Loucy (cell line): ENCODE measurements at regions not wholly inside any gene's neighbourhood (a gene's known extent, or its start where the extent isn't known, plus 50 kb on each side); places are given as distances from the start of the nearest gene placed in this dataset.
"Not testable (repeated sequence)": the region's sequence is repeated elsewhere in the genome, so short reads cannot be mapped to it uniquely, and the experiment has no call there.

Experiments
- H2AFZ ChIP-seq: fragments of 200-600 bp; sonication (generic); 2 replicates; pipeline ENCODE4 v1.6.0; 2016; ENCODE audit warnings: antibody characterized with exemption, mild to moderate bottlenecking, low read length, moderate library complexity
- H3F3A ChIP-seq: fragments of 200-600 bp; 2 replicates; pipeline ENCODE4 v1.6.0; 2016; ENCODE audit warnings: antibody characterized with exemption, low read depth, mild to moderate bottlenecking
- H3K27me3 ChIP-seq: fragments of 200-600 bp; sonication (generic); 2 replicates; pipeline ENCODE4 v1.6.1; 2014; ENCODE audit warnings: low read length, mild to moderate bottlenecking; ENCODE audit not compliant: insufficient read depth, poor library complexity, severe bottlenecking
- H3K36me3 ChIP-seq: fragments of 200-600 bp; sonication (generic); 2 replicates; pipeline ENCODE4 v1.6.1; 2016; ENCODE audit warnings: low read length; ENCODE audit not compliant: insufficient read depth
- H3K4me1 ChIP-seq: fragments of 200-600 bp; sonication (generic); 2 replicates; pipeline ENCODE4 v1.5.1; 2014; ENCODE audit warnings: low read length, mild to moderate bottlenecking; ENCODE audit not compliant: insufficient read depth, poor library complexity, severe bottlenecking
- H3K4me2 ChIP-seq: fragments of 200-600 bp; sonication (generic); 2 replicates; pipeline ENCODE4 v1.6.0; 2014; ENCODE audit warnings: antibody characterized with exemption, low read length, low read depth, mild to moderate bottlenecking; ENCODE audit not compliant: poor library complexity, severe bottlenecking
- H3K4me3 ChIP-seq: fragments of 200-600 bp; sonication (generic); 2 replicates; pipeline ENCODE4 v1.5.1; 2014; ENCODE audit warnings: low read length, mild to moderate bottlenecking, mixed read lengths; ENCODE audit not compliant: poor library complexity, severe bottlenecking
- H3K79me2 ChIP-seq: fragments of 200-600 bp; sonication (generic); 2 replicates; pipeline ENCODE4 v1.6.1; 2014; ENCODE audit warnings: low read length; ENCODE audit not compliant: insufficient read depth
- H3K9ac ChIP-seq: fragments of 200-600 bp; sonication (generic); 2 replicates; pipeline ENCODE4 v1.6.0; 2014; ENCODE audit warnings: mild to moderate bottlenecking, low read depth, low read length, moderate library complexity; ENCODE audit not compliant: poor library complexity, severe bottlenecking
- H3K9me2 ChIP-seq: fragments of 200-600 bp; sonication (generic); replicated peaks from 2 replicates; pipeline ENCODE4 v1.6.1; 2016; ENCODE audit warnings: low read depth, low read length, mixed read lengths
- H3K9me3 ChIP-seq: fragments of 200-600 bp; sonication (generic); 2 replicates; pipeline ENCODE4 v1.6.1; 2014; ENCODE audit warnings: mild to moderate bottlenecking, antibody characterized with exemption, low read length, low read depth; ENCODE audit not compliant: insufficient read depth
- H4K20me1 ChIP-seq: fragments of 200-600 bp; sonication (generic); 2 replicates; pipeline ENCODE4 v1.6.0; 2014; ENCODE audit warnings: antibody characterized with exemption, low read length, mild to moderate bottlenecking; ENCODE audit not compliant: insufficient read depth, poor library complexity, severe bottlenecking
- CTCF ChIP-seq: fragments of 200-600 bp; sonication (generic); conservative IDR thresholded peaks from 2 replicates; pipeline ENCODE4 v1.5.1; 2014; ENCODE audit warnings: mild to moderate bottlenecking, antibody characterized with exemption, low read length
- EZH2phosphoT487 ChIP-seq: fragments of 200-600 bp; IDR thresholded peaks from 2 replicates; pipeline ENCODE4 v1.6.1; 2018; ENCODE audit warnings: antibody characterized with exemption, mild to moderate bottlenecking, moderate library complexity, borderline replicate concordance

GRCh38 chr7:6930787-6931186 lies 104.7 kb upstream of the CCZ1B start:
- not testable (repeated sequence) for H3K4me2 ChIP-seq, H3K9me2 ChIP-seq, H4K20me1 ChIP-seq, H3F3A ChIP-seq, H3K4me3 ChIP-seq, H3K4me1 ChIP-seq, H3K9me3 ChIP-seq, H3K27me3 ChIP-seq, H3K9ac ChIP-seq, H3K79me2 ChIP-seq, H3K36me3 ChIP-seq
- H2AFZ ChIP-seq = peak overlapping the region; percentile 60; the same call in 1 of the 2 replicates
- peak; percentile 46 for TF ChIP-seq CTCF

GRCh38 chr7:6931456-6931855 lies 105.4 kb upstream of the CCZ1B start:
- H3K27me3 ChIP-seq, H3K4me1 ChIP-seq, H3K4me3 ChIP-seq, H3K4me2 ChIP-seq, H4K20me1 ChIP-seq, H3K9ac ChIP-seq, H3F3A ChIP-seq, H3K9me2 ChIP-seq, H3K36me3 ChIP-seq, H3K79me2 ChIP-seq, H2AFZ ChIP-seq, H3K9me3 ChIP-seq: not testable (repeated sequence)

GRCh38 chr7:6933954-6934632 lies 108.0 kb upstream of the CCZ1B start:
- not testable (repeated sequence) for H3K9me3 ChIP-seq, H4K20me1 ChIP-seq, H3F3A ChIP-seq, H3K4me3 ChIP-seq, H3K4me1 ChIP-seq, H3K9me2 ChIP-seq, H3K9ac ChIP-seq, H3K79me2 ChIP-seq, H2AFZ ChIP-seq, H3K27me3 ChIP-seq, H3K4me2 ChIP-seq, H3K36me3 ChIP-seq

- TF ChIP-seq CTCF (no peak), EZH2phosphoT487 (no peak)
- H2AFZ ChIP-seq = no peak overlapping the region
These were observed 108.9 kb upstream of the CCZ1B start for GRCh38 chr7:6934981-6935380.

GRCh38 chr7:6936626-6937025 lies 110.6 kb upstream of the CCZ1B start:
- H2AFZ ChIP-seq, H3K36me3 ChIP-seq, H3K9me3 ChIP-seq, H3F3A ChIP-seq, H3K4me1 ChIP-seq, H4K20me1 ChIP-seq, H3K9ac ChIP-seq, H3K9me2 ChIP-seq, H3K4me2 ChIP-seq, H3K4me3 ChIP-seq, H3K79me2 ChIP-seq, H3K27me3 ChIP-seq: not testable (repeated sequence)

More at GRCh38 chr7:6934981-6935380, 108.9 kb upstream of the CCZ1B start:
- Histone ChIP-seq H3K27me3 (no peaks in the 10 kb centered on the region), H3K9ac (no peak overlapping the region), H3K4me2 (no peak overlapping the region), H3K9me3 (no peaks in the 10 kb centered on the region), H3K9me2 (no peaks in the 10 kb centered on the region), H4K20me1 (no peaks in the 10 kb centered on the region), H3F3A (no peaks in the 10 kb centered on the region), H3K4me1 (no peaks in the 10 kb centered on the region), H3K79me2 (no peaks in the 10 kb centered on the region), H3K36me3 (no peaks in the 10 kb centered on the region), H3K4me3 (no peak overlapping the region)

GRCh38 chr7:6937746-6938145 lies 111.7 kb upstream of the CCZ1B start:
- not testable (repeated sequence) for H3K9ac ChIP-seq, H3K4me1 ChIP-seq, H3K36me3 ChIP-seq, H2AFZ ChIP-seq, H3K4me2 ChIP-seq, H3K9me2 ChIP-seq, H3K4me3 ChIP-seq, H3K27me3 ChIP-seq, H3F3A ChIP-seq, H4K20me1 ChIP-seq, H3K9me3 ChIP-seq, H3K79me2 ChIP-seq
